D721Med (cell line): ENCODE measurements at regions not wholly inside any gene's neighbourhood (a gene's known extent, or its start where the extent isn't known, plus 50 kb on each side); places are given as distances from the start of the nearest gene placed in this dataset.

Source experiments
- DNase-seq: peaks from one replicate; pipeline ENCODE4 v3.0.0; 2011; ENCODE audit warnings: low spot score; ENCODE audit not compliant: insufficient read length
- FAIRE-seq: peaks from 2 replicates; lab custom pipeline; 2011; peaks lifted over from hg19 to GRCh38; lab: Jason Lieb, UNC
- CTCF ChIP-seq: IDR thresholded peaks from 2 replicates; pipeline ENCODE4 v1.5.1; 2012; ENCODE audit warnings: mild to moderate bottlenecking, control low read depth; ENCODE audit not compliant: insufficient read depth; ENCODE audit errors: missing control alignments

DNA sequence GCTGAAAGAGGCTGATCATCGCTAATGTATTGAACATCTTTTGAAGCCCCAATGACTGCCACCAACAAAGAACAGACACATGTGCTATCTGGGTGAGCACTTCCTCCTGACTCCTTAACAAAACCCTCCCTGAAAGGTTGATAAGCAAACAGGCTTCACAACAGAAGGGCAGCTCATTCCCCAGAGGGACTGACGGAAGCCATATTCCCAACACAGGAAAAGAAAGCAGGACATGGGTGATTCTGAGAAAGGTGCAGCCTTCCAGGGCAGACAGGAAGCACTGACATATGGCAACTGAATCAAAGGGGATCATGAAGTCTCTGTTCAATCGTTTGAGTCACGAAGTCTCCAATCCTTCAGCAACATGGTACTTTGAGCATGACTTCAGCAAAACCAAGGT is 929.0 kb downstream of the MCTP2 start:
- no peak for TF ChIP-seq CTCF
- FAIRE-seq (no peak), DNase-seq (no peak)

- DNase-seq (no peak), FAIRE-seq (no peak)
- TF ChIP-seq CTCF: no peak
Measured at GRCh38 chr15:95162069-95162468, 930.7 kb downstream of the MCTP2 start.

DNA sequence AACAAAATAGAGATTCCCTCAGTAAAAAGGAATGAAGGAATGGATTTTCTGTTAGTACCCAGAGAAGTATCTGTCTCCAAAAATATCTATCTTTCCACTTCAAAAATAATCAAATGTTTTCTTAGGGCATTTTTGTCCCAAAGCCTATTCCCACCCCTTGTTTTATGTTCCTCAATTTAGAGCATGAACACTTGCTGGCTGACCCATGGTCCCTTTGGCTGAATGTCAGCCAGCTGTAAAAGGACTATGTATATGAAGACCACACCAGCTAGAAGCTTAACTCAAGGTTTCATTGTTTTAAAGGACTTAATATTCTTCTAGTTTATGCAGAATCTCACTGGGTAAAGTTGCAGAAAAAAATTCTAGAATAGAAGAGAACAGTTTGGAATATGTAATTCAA is 931.2 kb downstream of the MCTP2 start:
- DNase-seq: no peak
- no peak for TF ChIP-seq CTCF
- FAIRE-seq: no peak

DNA sequence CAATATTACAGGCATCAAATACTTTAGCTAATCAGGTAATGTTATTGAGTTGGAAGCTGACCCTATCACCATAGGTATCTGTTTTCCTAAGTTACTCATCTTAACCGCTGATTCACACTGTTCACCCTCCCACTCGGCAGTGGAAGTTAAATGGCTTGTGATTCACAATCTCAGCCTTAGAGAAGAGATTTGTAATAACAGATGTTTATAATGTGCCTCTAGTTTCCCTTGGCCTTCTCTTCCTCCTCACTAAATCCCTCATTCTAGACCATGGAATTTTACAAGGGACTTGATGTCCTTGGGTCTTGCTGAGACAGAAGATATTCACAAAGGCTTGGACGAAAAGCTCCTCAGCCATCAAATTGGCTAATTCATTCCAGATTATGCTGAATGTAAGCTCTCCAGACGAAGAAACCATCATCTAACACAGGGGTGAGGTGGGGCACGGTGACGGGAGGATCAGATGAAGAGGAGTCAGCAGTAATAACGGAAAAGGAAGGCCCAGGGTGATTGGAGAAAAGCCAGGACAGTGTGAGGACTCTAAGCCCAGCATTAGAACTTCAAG is 931.7 kb downstream of the MCTP2 start:
- no peak for FAIRE-seq
- no peak for DNase-seq
- TF ChIP-seq CTCF: no peak

DNA sequence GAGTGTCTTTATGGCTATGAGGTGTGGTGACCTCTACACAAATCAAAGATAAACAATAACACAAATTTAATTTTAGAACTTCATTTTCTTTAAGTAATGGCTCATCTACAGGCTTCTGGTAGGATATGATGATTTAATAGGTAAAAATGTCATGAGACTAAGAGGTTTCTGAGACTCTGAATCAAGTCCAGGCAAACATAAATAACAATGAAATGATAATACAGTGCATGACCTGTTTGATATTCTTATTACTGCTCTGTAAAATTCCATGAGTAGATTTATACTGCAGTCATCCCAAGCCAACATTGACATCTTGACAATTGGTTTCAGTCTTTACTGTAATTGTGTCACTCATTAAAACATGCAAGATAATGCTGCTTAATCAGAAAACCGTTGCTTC is 936.8 kb downstream of the MCTP2 start:
- no peak for TF ChIP-seq CTCF
- DNase-seq: no peak
- no peak for FAIRE-seq

DNA sequence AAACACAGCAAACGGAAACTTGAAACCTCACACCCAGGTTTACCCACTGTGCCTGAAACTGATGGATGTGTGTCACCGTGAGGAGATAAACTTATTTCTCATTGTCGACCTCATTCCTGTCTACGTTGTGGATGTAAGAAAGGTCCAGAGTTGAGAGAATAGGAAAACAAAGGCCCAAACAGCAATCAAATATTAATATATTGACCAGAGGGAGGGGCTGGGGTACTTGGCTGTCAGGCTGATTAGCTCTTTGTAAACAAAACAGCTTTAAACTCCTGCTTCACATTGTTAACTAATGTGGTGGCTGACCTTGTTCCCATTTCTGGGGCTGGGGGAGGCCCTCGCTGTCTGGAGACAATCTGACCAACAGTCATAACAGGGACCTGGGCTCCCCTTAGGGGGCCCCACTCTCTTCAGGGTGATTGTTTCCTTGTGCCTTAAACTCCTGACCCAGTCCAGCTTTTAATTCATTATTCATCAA is 937.6 kb downstream of the MCTP2 start:
- no peak for DNase-seq
- no peak for FAIRE-seq
- no peak for TF ChIP-seq CTCF

DNA sequence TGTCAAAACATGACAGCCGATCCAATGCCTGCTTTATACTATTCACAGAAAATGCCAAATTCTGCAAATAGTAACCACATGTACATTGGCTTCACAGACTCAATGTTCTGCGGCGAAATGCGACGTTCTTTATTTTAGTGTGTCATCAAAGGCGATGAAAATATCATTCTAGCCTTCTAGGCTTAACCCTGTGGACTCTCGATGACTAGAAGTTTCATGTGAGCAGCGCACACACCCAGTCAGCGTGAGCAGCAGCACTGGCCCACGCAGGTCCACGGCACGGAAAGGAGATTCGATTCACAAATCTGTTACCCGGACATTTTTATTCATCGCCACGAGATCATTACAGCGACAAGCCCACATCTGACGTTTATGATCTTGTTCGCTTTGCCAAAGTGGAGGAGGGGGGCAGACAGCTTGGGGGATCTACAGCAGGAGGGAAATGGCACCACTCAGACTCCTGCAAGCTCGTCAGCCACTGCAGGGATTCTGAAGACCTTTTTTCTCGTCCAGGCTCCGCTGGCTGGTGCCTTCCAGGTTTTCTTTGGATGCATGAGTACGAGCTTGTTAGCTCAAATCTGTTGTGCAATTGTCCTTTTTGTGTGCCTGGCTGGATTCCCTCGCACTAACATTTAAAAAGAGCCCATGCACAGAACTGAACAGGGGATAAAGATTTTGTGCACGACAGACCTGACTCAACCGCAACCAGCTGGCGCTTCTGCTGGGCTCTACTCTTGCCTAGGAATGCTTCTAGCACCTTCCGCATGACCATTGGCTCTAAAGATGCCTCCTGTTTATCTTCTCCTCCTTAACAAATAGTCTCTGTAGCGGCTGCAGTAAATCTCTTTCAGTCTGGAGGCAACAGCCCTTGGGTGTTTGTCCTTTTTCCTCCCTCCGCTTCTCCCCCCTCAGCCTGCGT is 938.4 kb downstream of the MCTP2 start:
- FAIRE-seq (no peak), DNase-seq (no peak)
- no peak for TF ChIP-seq CTCF
